ENCODE measurements at regions not wholly inside any gene's neighbourhood (a gene's known extent, or its start where the extent isn't known, plus 50 kb on each side); places are given as distances from the start of the nearest gene placed in this dataset.

- Mint-ChIP-seq H3K36me3 (no peaks in the 10 kb centered on the region), H3K4me3 (no peak overlapping the region), H3K27ac (no peak overlapping the region), H3K27me3 (ENCODE audit: low read depth) (no peaks in the 10 kb centered on the region), H3K4me1 (no peaks in the 10 kb centered on the region), H3K9me3 (no peaks in the 10 kb centered on the region)
- DNase-seq (ENCODE audit: low spot score), result no peak
- CTCF ChIA-PET, result no interaction called here
- POLR2A ChIA-PET, result no interaction called here
- no peak for ATAC-seq
- TF ChIP-seq ZNF532 (CRISPR knock-in tag; IDR thresholded peaks at IDR 0.05; ENCODE audit: borderline replicate concordance), result no peak
- TF ChIP-seq NR1H2 (CRISPR knock-in tag; IDR thresholded peaks at IDR 0.05), result no peak
- TF ChIP-seq IRF1 (CRISPR knock-in tag; IDR thresholded peaks at IDR 0.05), result no peak
- TF ChIP-seq AR (CRISPR knock-in tag; IDR thresholded peaks at IDR 0.05), result no peak
- no peak for TF ChIP-seq PREB (CRISPR knock-in tag; IDR thresholded peaks at IDR 0.05; ENCODE audit: borderline replicate concordance)
- no peak for TF ChIP-seq ZNF121 (CRISPR knock-in tag; IDR thresholded peaks at IDR 0.05)
- no peak for TF ChIP-seq CDX4 (CRISPR knock-in tag; IDR thresholded peaks at IDR 0.05; ENCODE audit: borderline replicate concordance)
- no peak for TF ChIP-seq ZMAT4 (CRISPR knock-in tag; IDR thresholded peaks at IDR 0.05)
- no peak for TF ChIP-seq E2F1 (CRISPR knock-in tag; IDR thresholded peaks at IDR 0.05)
- TF ChIP-seq ESRRA (CRISPR knock-in tag; IDR thresholded peaks at IDR 0.05; ENCODE audit: borderline replicate concordance), result no peak
- TF ChIP-seq MXD4 (CRISPR knock-in tag; IDR thresholded peaks at IDR 0.05; ENCODE audit: borderline replicate concordance), result no peak
- TF ChIP-seq USF2 (CRISPR knock-in tag; IDR thresholded peaks at IDR 0.05), result no peak
- no peak for TF ChIP-seq CREM (CRISPR knock-in tag; IDR thresholded peaks at IDR 0.05)
- TF ChIP-seq PRDM15 (CRISPR knock-in tag; IDR thresholded peaks at IDR 0.05), result no peak
Measured at GRCh38 chr2:35023545-35023944, 1332.0 kb upstream of the CRIM1 start.

Data from WTC11 (cell line).